CD4-positive, alpha-beta T cell (primary cell): ENCODE measurements at regions not wholly inside any gene's neighbourhood (a gene's known extent, or its start where the extent isn't known, plus 50 kb on each side); places are given as distances from the start of the nearest gene placed in this dataset.

Experiments
- ATAC-seq: fragments of 200-7000 bp; cut with Tn5 transposase; one replicate; pipeline ENCODE4 v1.10.0; 2022; ENCODE audit warnings: mild to moderate bottlenecking; ENCODE audit not compliant: poor library complexity
- CTCF ChIA-PET: fragments of 350-600 bp; sonication (Branson Sonifier 250); formaldehyde crosslinking; loops from one replicate; lab custom pipeline; 2021; ENCODE audit warnings: antibody characterized with exemption, inconsistent platforms; lab: Charles Lee
- POLR2A ChIA-PET: fragments of 350-600 bp; sonication (Branson Sonifier 250); formaldehyde crosslinking; loops from one replicate; lab custom pipeline; 2021; ENCODE audit warnings: antibody characterized with exemption, inconsistent platforms; lab: Charles Lee
- DNase-seq, 14 experiments: peaks; one replicate each; pipeline ENCODE4 v3.0.0-alpha.2; 2013 to 2020; ENCODE audit warnings: mixed read lengths in 2 of 14
- H3K27ac ChIP-seq, 2 donors: one replicate each; pipeline versions ENCODE4 v1.5.1 to v1.7.0; 2013; ENCODE audit warnings: low read length in 2 of 2, low read depth in 1 of 2, mild to moderate bottlenecking in 1 of 2
- H3K27me3 ChIP-seq, 2 experiments: 1 replicate in 1 of 2; 2 replicates in 1 of 2; pipeline versions ENCODE4 v1.6.1 to v1.7.0; 2013; ENCODE audit warnings: low read length in 2 of 2, control low read depth in 1 of 2, mild to moderate bottlenecking in 1 of 2, moderate library complexity in 1 of 2; ENCODE audit not compliant: insufficient read depth in 2 of 2, control insufficient read depth in 1 of 2
- H3K36me3 ChIP-seq: one replicate; pipeline ENCODE4 v1.6.1; 2013; ENCODE audit warnings: low read length, control low read depth; ENCODE audit not compliant: insufficient read depth
- H3K4me1 ChIP-seq: one replicate; pipeline ENCODE4 v1.6.1; 2013; ENCODE audit warnings: low read length, control low read depth; ENCODE audit not compliant: insufficient read depth
- H3K4me3 ChIP-seq: one replicate; pipeline ENCODE4 v1.5.1; 2013; ENCODE audit warnings: mild to moderate bottlenecking, low read length, moderate library complexity
- H3K9me3 ChIP-seq, 2 experiments: 1 replicate in 1 of 2; 2 replicates in 1 of 2; pipeline versions ENCODE4 v1.6.1 to v1.7.0; 2013; ENCODE audit warnings: low read length in 2 of 2, mild to moderate bottlenecking in 2 of 2, control low read depth in 1 of 2, moderate library complexity in 1 of 2; ENCODE audit not compliant: control insufficient read depth in 1 of 2, insufficient read depth in 1 of 2
- H3K27ac Mint-ChIP-seq: one replicate; pipeline ENCODE4 v1.8.0; 2020; ENCODE audit warnings: mixed read lengths
- H3K27me3 Mint-ChIP-seq: one replicate; pipeline ENCODE4 v1.8.0; 2021; ENCODE audit warnings: mixed read lengths
- H3K36me3 Mint-ChIP-seq: one replicate; pipeline ENCODE4 v1.8.0; 2021; ENCODE audit warnings: low read depth, mixed read lengths
- H3K4me1 Mint-ChIP-seq: one replicate; pipeline ENCODE4 v1.8.0; 2021; ENCODE audit warnings: low read depth, mixed read lengths
- H3K4me3 Mint-ChIP-seq: one replicate; pipeline ENCODE4 v1.8.0; 2020; ENCODE audit warnings: mild to moderate bottlenecking, mixed read lengths
- H3K9me3 Mint-ChIP-seq: one replicate; pipeline ENCODE4 v1.8.0; 2020; ENCODE audit warnings: mixed read lengths
- CTCF ChIP-seq: fragments of 200-600 bp; IDR thresholded peaks from one replicate; pipeline ENCODE4 v1.8.0; 2022; ENCODE audit warnings: antibody characterized with exemption, mild to moderate bottlenecking
- intact Hi-C, 2 experiments: fragments of 100-400 bp; cut with DNase I in 1 of 2; cut with micrococcal nuclease in 1 of 2; formaldehyde crosslinking; loops; one replicate each; pipeline versions ENCODE4 v1.15.1 to v1.9.0; 2023 to 2025; cut with DNase I, micrococcal nuclease

- no peaks in the 10 kb centered on the region for H3K9me3 ChIP-seq
- no peak for TF ChIP-seq CTCF
- H3K4me3 ChIP-seq = no peak overlapping the region
- no peaks in the 10 kb centered on the region for H3K36me3 ChIP-seq
- no peak overlapping the region for H3K27ac ChIP-seq
- H3K4me3 Mint-ChIP-seq = no peak overlapping the region
- no peaks in the 10 kb centered on the region for H3K4me1 ChIP-seq
- no peak overlapping the region for H3K27ac Mint-ChIP-seq
- H3K4me1 Mint-ChIP-seq = peaks cover 26% of the 10 kb centered on the region
- intact Hi-C loops = no loop called here
- H3K36me3 Mint-ChIP-seq = peaks cover 7% of the 10 kb centered on the region
- no peaks in the 10 kb centered on the region for H3K27me3 ChIP-seq
- H3K9me3 Mint-ChIP-seq = peaks cover 5% of the 10 kb centered on the region
- POLR2A ChIA-PET = no interaction called here
- DNase-seq (no peak), ATAC-seq (no peak)
- no peaks in the 10 kb centered on the region for H3K27me3 Mint-ChIP-seq
- CTCF ChIA-PET = no interaction called here
Observed at GRCh38 chr12:91836696-91837095, 308.9 kb downstream of the BTG1 start.

GRCh38 chr12:91836264-91836663 is 309.4 kb downstream of the BTG1 start:
- intact Hi-C loops = no loop called here
- TF ChIP-seq CTCF = no peak
- H3K27ac ChIP-seq = no peak overlapping the region
- no peaks in the 10 kb centered on the region for H3K27me3 Mint-ChIP-seq
- H3K36me3 Mint-ChIP-seq = peaks cover 4% of the 10 kb centered on the region
- H3K36me3 ChIP-seq = no peaks in the 10 kb centered on the region
- POLR2A ChIA-PET = no interaction called here
- H3K4me3 ChIP-seq = no peak overlapping the region
- H3K9me3 ChIP-seq = no peaks in the 10 kb centered on the region
- peaks cover 26% of the 10 kb centered on the region for H3K4me1 Mint-ChIP-seq
- H3K4me3 Mint-ChIP-seq = no peak overlapping the region
- DNase-seq = no peak
- no peaks in the 10 kb centered on the region for H3K27me3 ChIP-seq
- no peaks in the 10 kb centered on the region for H3K4me1 ChIP-seq
- CTCF ChIA-PET = interaction anchor here (0.9 kb wide), 1 partner anchor 41 kb away, joined by 3 read pairs; no protein-coding TSS in a partner anchor
- H3K9me3 Mint-ChIP-seq = peaks cover 2% of the 10 kb centered on the region
- H3K27ac Mint-ChIP-seq = no peak overlapping the region
- ATAC-seq = no peak

- Mint-ChIP-seq H3K36me3 (no peaks in the 10 kb centered on the region), H3K4me3 (no peak overlapping the region), H3K4me1 (peaks cover 26% of the 10 kb centered on the region), H3K9me3 (peaks cover 2% of the 10 kb centered on the region), H3K27me3 (no peaks in the 10 kb centered on the region), H3K27ac (no peak overlapping the region)
- no peaks in the 10 kb centered on the region for H3K9me3 ChIP-seq
- ATAC-seq (no peak), DNase-seq (no peak)
- POLR2A ChIA-PET = no interaction called here
- H3K36me3 ChIP-seq = no peaks in the 10 kb centered on the region
- CTCF ChIA-PET = interaction anchor here (0.9 kb wide), 1 partner anchor 41 kb away, joined by 3 read pairs; no protein-coding TSS in a partner anchor
- H3K27me3 ChIP-seq = no peaks in the 10 kb centered on the region
- no peak overlapping the region for H3K27ac ChIP-seq
- intact Hi-C loops = no loop called here
- TF ChIP-seq CTCF = no peak
- H3K4me1 ChIP-seq = no peaks in the 10 kb centered on the region
- H3K4me3 ChIP-seq = no peak overlapping the region
Observed at GRCh38 chr12:91835693-91836092, 310.0 kb downstream of the BTG1 start.
